Liver (tissue), 8 donors: ENCODE measurements at regions not wholly inside any gene's neighbourhood (a gene's known extent, or its start where the extent isn't known, plus 50 kb on each side); places are given as distances from the start of the nearest gene placed in this dataset.

Source experiments
- DNase-seq: peaks from one replicate; pipeline ENCODE4 v3.0.0-alpha.2; 2017; ENCODE audit warnings: low spot score
- H3K27ac ChIP-seq, 2 donors: one replicate each; pipeline ENCODE4 v1.7.0; 2013; ENCODE audit warnings: inconsistent platforms in 2 of 2, low read length in 2 of 2, control low read depth in 1 of 2, low read depth in 1 of 2, mild to moderate bottlenecking in 1 of 2
- H3K27me3 ChIP-seq, 4 donors: one replicate each; pipeline versions ENCODE4 v1.6.1 to v1.7.0; 2013; ENCODE audit warnings: low read length in 3 of 4, inconsistent platforms in 1 of 4, mild to moderate bottlenecking in 1 of 4, moderate library complexity in 1 of 4; ENCODE audit not compliant: control insufficient read depth in 4 of 4, insufficient read depth in 4 of 4
- H3K36me3 ChIP-seq, 4 donors: one replicate each; pipeline versions ENCODE4 v1.6.1 to v1.7.0; 2013; ENCODE audit warnings: low read length in 3 of 4, mild to moderate bottlenecking in 3 of 4, low read depth in 1 of 4, moderate library complexity in 1 of 4; ENCODE audit not compliant: control insufficient read depth in 4 of 4, insufficient read depth in 3 of 4
- H3K4me1 ChIP-seq, 4 donors: one replicate each; pipeline versions ENCODE4 v1.6.1 to v1.7.0; 2013; ENCODE audit warnings: low read length in 3 of 4, mild to moderate bottlenecking in 3 of 4, moderate library complexity in 1 of 4; ENCODE audit not compliant: control insufficient read depth in 4 of 4, insufficient read depth in 4 of 4
- H3K4me3 ChIP-seq, 3 donors: one replicate each; pipeline versions ENCODE4 v1.6.1 to v1.7.0; 2013; ENCODE audit warnings: low read length in 3 of 3, control low read depth in 1 of 3, low read depth in 1 of 3, mild to moderate bottlenecking in 1 of 3
- H3K9ac ChIP-seq, 2 donors: one replicate each; pipeline ENCODE4 v1.7.0; 2013; ENCODE audit warnings: low read length in 2 of 2, mild to moderate bottlenecking in 2 of 2, moderate library complexity in 2 of 2, control low read depth in 1 of 2, low read depth in 1 of 2
- H3K9me3 ChIP-seq, 4 donors: one replicate each; pipeline versions ENCODE4 v1.6.1 to v1.7.0; 2013; ENCODE audit warnings: low read length in 3 of 4; ENCODE audit not compliant: control insufficient read depth in 4 of 4
- EGR1 ChIP-seq, 2 donors: IDR thresholded peaks; 2 replicates each; pipeline ENCODE4 v1.6.1; 2016 to 2018; ENCODE audit warnings: antibody characterized with exemption in 2 of 2, low read depth in 2 of 2
- FOXA1 ChIP-seq: IDR thresholded peaks from 2 replicates; pipeline ENCODE4 v1.6.1; 2016; ENCODE audit warnings: antibody characterized with exemption
- FOXA2 ChIP-seq: IDR thresholded peaks from 2 replicates; pipeline ENCODE4 v1.6.1; 2016; ENCODE audit warnings: antibody characterized with exemption
- GABPA ChIP-seq, 2 donors: IDR thresholded peaks in 1 of 2; conservative IDR thresholded peaks in 1 of 2; 2 replicates each; pipeline ENCODE4 v1.6.1; 2016; ENCODE audit warnings: antibody characterized with exemption in 2 of 2, mild to moderate bottlenecking in 1 of 2, moderate library complexity in 1 of 2
- HNF4A ChIP-seq, 2 donors: conservative IDR thresholded peaks; 2 replicates each; pipeline ENCODE4 v1.6.1; 2016; ENCODE audit warnings: antibody characterized with exemption in 2 of 2, mild to moderate bottlenecking in 2 of 2
- HNF4G ChIP-seq: IDR thresholded peaks from 2 replicates; pipeline ENCODE4 v1.6.1; 2016; ENCODE audit warnings: antibody characterized with exemption
- JUND ChIP-seq, 2 donors: IDR thresholded peaks; 2 replicates each; pipeline ENCODE4 v1.6.1; 2016; ENCODE audit warnings: antibody characterized with exemption in 2 of 2
- NR2F2 ChIP-seq: IDR thresholded peaks from 2 replicates; pipeline ENCODE4 v1.6.1; 2016; ENCODE audit warnings: antibody characterized with exemption
- RAD21 ChIP-seq, 2 donors: IDR thresholded peaks; 2 replicates each; pipeline ENCODE4 v1.6.1; 2016; ENCODE audit warnings: antibody characterized with exemption in 2 of 2, mild to moderate bottlenecking in 2 of 2
- RXRA ChIP-seq, 2 donors: IDR thresholded peaks; 2 replicates each; pipeline ENCODE4 v1.6.1; 2017 to 2018; ENCODE audit warnings: antibody characterized with exemption in 2 of 2, mild to moderate bottlenecking in 1 of 2
- SP1 ChIP-seq: IDR thresholded peaks from 2 replicates; pipeline ENCODE4 v1.6.1; 2018; ENCODE audit warnings: antibody characterized with exemption, mild to moderate bottlenecking
- TAF1 ChIP-seq: conservative IDR thresholded peaks from 2 replicates; pipeline ENCODE4 v1.6.1; 2016; ENCODE audit warnings: antibody characterized with exemption, mild to moderate bottlenecking
- YY1 ChIP-seq: IDR thresholded peaks from 2 replicates; pipeline ENCODE4 v1.6.1; 2016; ENCODE audit warnings: antibody characterized with exemption, mild to moderate bottlenecking
- WGBS: extraction: QIAGEN DNeasy Blood & Tissue Kit; methylation state at CpG from one replicate; pipeline ENCODE4 v1.1.7; 2013; 5-methylcytosine and 5-hydroxymethylcytosine counted together
- TF ChIP-seq, protein P1 (sequence below): IDR thresholded peaks from 2 replicates; pipeline ENCODE4 v1.6.1; 2016; ENCODE audit warnings: antibody characterized with exemption
- TF ChIP-seq, protein P2 (sequence below): IDR thresholded peaks from 2 replicates; pipeline ENCODE4 v1.6.1; 2016; ENCODE audit warnings: antibody characterized with exemption
- TF ChIP-seq, protein P3 (sequence below): fragments of 150-350 bp; IDR thresholded peaks from 2 replicates; pipeline ENCODE4 v1.5.1; 2017; ENCODE audit warnings: improper control_type of control experiment, low read depth, low read length; ENCODE audit not compliant: missing input control
- TF ChIP-seq, protein P4 (sequence below): IDR thresholded peaks from 2 replicates; pipeline ENCODE4 v1.6.1; 2016; ENCODE audit warnings: antibody characterized with exemption
- TF ChIP-seq, protein P5 (sequence below): IDR thresholded peaks from 2 replicates; pipeline ENCODE4 v1.6.1; 2016; ENCODE audit warnings: antibody characterized with exemption, mild to moderate bottlenecking
- donor health status: healthy.
- donor health status: healthy.
- donor health status: healthy.
- donor health status: healthy.
- donor health status: healthy.

DNA sequence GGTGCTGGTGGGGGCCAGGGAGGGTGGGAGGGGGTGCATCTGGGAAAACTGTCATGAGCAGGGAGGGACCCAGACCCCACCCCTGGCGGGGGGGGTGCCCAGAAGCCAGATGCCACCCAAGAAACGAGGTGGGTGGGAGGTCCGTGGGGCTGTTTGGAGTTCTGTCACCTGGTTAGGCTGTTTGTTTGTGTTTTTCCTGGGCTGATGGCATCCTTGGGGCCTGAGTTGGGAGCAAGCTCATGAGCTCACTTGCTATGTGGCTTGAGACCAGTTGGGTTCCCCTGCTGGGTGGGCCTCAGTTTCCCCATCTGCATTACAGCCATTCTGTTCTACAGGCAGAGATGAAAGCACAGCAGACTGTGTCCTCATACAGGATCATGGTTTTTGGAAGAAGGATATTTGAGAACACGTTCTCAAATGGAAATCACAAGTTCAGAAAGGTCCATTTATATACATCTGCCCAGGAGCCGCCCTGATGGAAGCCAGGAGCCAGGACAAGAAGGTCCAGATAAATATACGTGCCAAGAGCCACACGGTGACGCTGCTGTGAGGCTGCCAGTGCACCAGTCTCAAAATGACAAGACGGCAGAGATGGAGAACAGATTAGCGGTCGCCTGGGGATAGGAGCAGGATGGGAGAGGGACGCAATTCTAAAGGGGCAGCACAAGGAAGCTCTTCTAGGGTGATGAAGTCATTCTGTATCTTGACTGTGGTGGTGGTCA lies 312.9 kb downstream of the MN1 start (continued):
- TF ChIP-seq GABPA (IDR thresholded peaks at IDR 0.05 in 1 of 2, conservative IDR thresholded peaks at IDR 0.05 in 1 of 2) (no peak), TAF1 (peak; percentile 38), EGR1 (IDR thresholded peaks at IDR 0.05; ENCODE audit: low read depth in 2 of 2) (no peak)

DNA sequence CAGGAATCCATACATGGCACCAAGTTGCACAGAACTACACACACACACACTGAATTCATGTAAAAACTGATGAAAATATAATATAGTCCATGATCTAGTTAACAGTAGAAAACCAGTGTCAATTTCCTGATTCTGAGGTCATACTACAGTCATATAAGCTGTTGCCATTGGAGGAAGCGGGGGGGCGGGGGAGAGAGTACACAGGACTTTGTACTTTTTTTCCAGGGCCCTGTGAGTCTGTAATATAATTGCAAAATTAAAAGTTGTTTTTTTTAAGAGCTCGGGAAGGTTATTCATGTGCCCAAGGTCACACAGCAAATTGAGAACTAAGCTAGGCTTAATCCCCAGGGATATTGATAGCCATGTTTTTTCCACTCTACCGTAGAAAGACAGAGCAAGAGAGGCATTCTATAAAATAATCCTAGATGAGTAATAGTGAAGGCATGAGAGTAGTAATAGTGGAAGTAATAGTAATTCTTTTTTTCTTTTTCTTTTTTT lies 312.3 kb downstream of the MN1 start:
- Histone ChIP-seq H3K4me1 (peaks cover 7 to 23% (median 13%) of the 10 kb centered on the region in 4 donors), H3K9me3 (no peaks in the 10 kb centered on the region), H3K9ac (peak overlapping the region; percentile 46 to 60), H3K36me3 (no peaks in the 10 kb centered on the region), H3K27ac (peak overlapping the region; percentile 95 to 97), H3K4me3 (no peak overlapping the region), H3K27me3 (no peaks in the 10 kb centered on the region)
- peak; percentile 45 for DNase-seq
- peak; percentile 72 to 82 for TF ChIP-seq RXRA (IDR thresholded peaks at IDR 0.05)
- peak; percentile 94 for TF ChIP-seq HNF4G
- peak; percentile 64 for TF ChIP-seq YY1
- no peak for TF ChIP-seq NR2F2
- TF ChIP-seq, protein P1, sequence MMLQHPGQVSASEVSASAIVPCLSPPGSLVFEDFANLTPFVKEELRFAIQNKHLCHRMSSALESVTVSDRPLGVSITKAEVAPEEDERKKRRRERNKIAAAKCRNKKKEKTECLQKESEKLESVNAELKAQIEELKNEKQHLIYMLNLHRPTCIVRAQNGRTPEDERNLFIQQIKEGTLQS: peak; percentile 55
- TF ChIP-seq, protein P2, sequence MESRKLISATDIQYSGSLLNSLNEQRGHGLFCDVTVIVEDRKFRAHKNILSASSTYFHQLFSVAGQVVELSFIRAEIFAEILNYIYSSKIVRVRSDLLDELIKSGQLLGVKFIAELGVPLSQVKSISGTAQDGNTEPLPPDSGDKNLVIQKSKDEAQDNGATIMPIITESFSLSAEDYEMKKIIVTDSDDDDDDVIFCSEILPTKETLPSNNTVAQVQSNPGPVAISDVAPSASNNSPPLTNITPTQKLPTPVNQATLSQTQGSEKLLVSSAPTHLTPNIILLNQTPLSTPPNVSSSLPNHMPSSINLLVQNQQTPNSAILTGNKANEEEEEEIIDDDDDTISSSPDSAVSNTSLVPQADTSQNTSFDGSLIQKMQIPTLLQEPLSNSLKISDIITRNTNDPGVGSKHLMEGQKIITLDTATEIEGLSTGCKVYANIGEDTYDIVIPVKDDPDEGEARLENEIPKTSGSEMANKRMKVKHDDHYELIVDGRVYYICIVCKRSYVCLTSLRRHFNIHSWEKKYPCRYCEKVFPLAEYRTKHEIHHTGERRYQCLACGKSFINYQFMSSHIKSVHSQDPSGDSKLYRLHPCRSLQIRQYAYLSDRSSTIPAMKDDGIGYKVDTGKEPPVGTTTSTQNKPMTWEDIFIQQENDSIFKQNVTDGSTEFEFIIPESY: peak; percentile 34
- TF ChIP-seq TAF1: peak; percentile 0
- TF ChIP-seq HNF4A (conservative IDR thresholded peaks at IDR 0.05): peak; percentile 99
- TF ChIP-seq, protein P3, sequence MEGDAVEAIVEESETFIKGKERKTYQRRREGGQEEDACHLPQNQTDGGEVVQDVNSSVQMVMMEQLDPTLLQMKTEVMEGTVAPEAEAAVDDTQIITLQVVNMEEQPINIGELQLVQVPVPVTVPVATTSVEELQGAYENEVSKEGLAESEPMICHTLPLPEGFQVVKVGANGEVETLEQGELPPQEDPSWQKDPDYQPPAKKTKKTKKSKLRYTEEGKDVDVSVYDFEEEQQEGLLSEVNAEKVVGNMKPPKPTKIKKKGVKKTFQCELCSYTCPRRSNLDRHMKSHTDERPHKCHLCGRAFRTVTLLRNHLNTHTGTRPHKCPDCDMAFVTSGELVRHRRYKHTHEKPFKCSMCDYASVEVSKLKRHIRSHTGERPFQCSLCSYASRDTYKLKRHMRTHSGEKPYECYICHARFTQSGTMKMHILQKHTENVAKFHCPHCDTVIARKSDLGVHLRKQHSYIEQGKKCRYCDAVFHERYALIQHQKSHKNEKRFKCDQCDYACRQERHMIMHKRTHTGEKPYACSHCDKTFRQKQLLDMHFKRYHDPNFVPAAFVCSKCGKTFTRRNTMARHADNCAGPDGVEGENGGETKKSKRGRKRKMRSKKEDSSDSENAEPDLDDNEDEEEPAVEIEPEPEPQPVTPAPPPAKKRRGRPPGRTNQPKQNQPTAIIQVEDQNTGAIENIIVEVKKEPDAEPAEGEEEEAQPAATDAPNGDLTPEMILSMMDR: no peak
- TF ChIP-seq GABPA (IDR thresholded peaks at IDR 0.05 in 1 of 2, conservative IDR thresholded peaks at IDR 0.05 in 1 of 2): peak in 1 of 2 donors; percentile 11
- TF ChIP-seq, protein P4, sequence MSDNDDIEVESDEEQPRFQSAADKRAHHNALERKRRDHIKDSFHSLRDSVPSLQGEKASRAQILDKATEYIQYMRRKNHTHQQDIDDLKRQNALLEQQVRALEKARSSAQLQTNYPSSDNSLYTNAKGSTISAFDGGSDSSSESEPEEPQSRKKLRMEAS: peak; percentile 40
- TF ChIP-seq RAD21 (IDR thresholded peaks at IDR 0.05): no peak
- TF ChIP-seq SP1: peak; percentile 98
- TF ChIP-seq, protein P5, sequence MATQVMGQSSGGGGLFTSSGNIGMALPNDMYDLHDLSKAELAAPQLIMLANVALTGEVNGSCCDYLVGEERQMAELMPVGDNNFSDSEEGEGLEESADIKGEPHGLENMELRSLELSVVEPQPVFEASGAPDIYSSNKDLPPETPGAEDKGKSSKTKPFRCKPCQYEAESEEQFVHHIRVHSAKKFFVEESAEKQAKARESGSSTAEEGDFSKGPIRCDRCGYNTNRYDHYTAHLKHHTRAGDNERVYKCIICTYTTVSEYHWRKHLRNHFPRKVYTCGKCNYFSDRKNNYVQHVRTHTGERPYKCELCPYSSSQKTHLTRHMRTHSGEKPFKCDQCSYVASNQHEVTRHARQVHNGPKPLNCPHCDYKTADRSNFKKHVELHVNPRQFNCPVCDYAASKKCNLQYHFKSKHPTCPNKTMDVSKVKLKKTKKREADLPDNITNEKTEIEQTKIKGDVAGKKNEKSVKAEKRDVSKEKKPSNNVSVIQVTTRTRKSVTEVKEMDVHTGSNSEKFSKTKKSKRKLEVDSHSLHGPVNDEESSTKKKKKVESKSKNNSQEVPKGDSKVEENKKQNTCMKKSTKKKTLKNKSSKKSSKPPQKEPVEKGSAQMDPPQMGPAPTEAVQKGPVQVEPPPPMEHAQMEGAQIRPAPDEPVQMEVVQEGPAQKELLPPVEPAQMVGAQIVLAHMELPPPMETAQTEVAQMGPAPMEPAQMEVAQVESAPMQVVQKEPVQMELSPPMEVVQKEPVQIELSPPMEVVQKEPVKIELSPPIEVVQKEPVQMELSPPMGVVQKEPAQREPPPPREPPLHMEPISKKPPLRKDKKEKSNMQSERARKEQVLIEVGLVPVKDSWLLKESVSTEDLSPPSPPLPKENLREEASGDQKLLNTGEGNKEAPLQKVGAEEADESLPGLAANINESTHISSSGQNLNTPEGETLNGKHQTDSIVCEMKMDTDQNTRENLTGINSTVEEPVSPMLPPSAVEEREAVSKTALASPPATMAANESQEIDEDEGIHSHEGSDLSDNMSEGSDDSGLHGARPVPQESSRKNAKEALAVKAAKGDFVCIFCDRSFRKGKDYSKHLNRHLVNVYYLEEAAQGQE: peak; percentile 44
- peak; percentile 84 to 95 for TF ChIP-seq EGR1 (IDR thresholded peaks at IDR 0.05; ENCODE audit: low read depth in 2 of 2)
- TF ChIP-seq FOXA2: peak; percentile 93
- peak; percentile 94 to 95 for TF ChIP-seq JUND (IDR thresholded peaks at IDR 0.05)
- peak; percentile 93 for TF ChIP-seq FOXA1
- 22% methylated on average over 4 of the region's 4 CpGs for WGBS
